ENCODE measurements at regions not wholly inside any gene's neighbourhood (a gene's known extent, or its start where the extent isn't known, plus 50 kb on each side); places are given as distances from the start of the nearest gene placed in this dataset.
"Not testable (repeated sequence)": the region's sequence is repeated elsewhere in the genome, so short reads cannot be mapped to it uniquely, and the experiment has no call there.

DNA sequence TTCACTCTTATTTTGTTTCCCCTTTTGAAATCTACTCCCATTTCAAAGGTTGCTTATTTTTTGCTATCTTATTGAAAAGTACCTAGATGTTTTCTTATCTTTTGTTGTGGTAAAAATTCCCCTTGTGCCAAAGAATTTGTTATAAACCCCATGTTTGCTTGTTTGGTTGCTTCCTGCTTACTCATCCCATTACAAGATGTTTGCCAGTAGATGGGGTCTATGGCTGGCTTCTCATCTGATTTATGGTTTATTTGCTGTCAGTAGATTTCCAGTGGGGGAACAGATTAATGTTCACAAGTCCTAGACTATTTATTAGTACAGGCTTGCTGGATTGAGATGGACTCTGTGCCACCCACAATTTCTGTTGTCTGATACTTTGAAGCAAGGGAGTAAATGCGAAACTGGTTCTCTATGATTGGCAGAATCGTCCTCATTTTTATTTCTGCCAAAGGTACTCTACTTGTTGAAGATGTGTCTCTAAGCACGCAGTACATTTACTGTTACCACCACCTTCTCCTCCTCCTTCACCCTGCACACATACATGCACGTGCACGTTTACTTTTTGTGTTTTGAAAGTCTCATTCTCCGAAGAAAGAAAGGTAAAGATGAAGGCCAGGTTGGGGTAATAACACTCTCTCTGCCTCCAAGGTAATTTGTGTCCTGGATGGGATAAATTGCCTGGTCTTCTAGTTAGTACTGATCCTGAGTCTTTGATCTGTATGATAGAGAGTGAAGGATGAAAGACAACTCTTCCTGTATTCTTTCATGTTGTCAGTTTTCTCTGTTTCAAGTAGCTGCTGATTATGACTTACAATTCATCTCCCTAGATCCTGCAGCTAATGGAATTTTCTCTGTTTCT lies 117.2 kb upstream of the ATP2B1 start:
- Histone ChIP-seq H3K4me3 (ENCODE audit: low read depth, low read length) (no peak overlapping the region), H3K36me3 (ENCODE audit: control insufficient read depth, insufficient read depth, low read length) (no peaks in the 10 kb centered on the region), H3K9me3 (ENCODE audit: control insufficient read depth in 2 of 2, low read length in 2 of 2) (no peaks in the 10 kb centered on the region), H3K27me3 (ENCODE audit: control insufficient read depth, insufficient read depth, low read length) (no peaks in the 10 kb centered on the region), H3K4me1 (ENCODE audit: control insufficient read depth, insufficient read depth, low read length, poor library complexity, severe bottlenecking) (no peaks in the 10 kb centered on the region), H3K27ac (ENCODE audit: insufficient read depth, low read length, poor library complexity, severe bottlenecking) (no peak overlapping the region)
- no peak overlapping the region for H3K27ac Mint-ChIP-seq
- no peaks in the 10 kb centered on the region for H3K27me3 Mint-ChIP-seq
- ATAC-seq (ENCODE audit: low read depth in 2 of 2) (no peak), DNase-seq (no peak)
- peak overlapping the region in 1 of 4 donors; percentile 11 for H3K4me3 Mint-ChIP-seq
- H3K4me1 Mint-ChIP-seq = peaks cover 7 to 18% (median 13%) of the 10 kb centered on the region in 4 donors
- peaks cover 0 to 3% (median 0%) of the 10 kb centered on the region in 7 donors for H3K9me3 Mint-ChIP-seq
- H3K36me3 Mint-ChIP-seq = no peaks in the 10 kb centered on the region

DNA sequence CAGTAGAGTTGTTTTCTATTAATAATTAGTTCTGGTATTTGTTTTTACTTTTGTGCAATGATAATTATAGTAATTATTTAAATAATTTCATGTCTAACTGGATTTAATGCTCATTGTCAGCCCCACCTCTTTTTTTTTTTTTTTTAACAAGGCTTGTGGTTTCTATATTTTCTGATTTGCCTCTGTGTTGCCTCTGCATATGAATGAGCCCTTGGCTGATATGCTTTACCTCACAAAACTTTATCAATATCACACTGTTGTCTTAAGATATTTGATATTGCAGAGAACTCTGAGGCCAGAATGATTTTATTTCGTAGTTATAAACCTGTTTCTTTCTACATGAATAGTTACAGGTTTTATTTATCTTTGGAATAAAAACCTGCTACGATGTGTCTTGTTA lies 116.2 kb upstream of the ATP2B1 start:
- H3K36me3 ChIP-seq (ENCODE audit: control insufficient read depth, insufficient read depth, low read length) = no peaks in the 10 kb centered on the region

DNA sequence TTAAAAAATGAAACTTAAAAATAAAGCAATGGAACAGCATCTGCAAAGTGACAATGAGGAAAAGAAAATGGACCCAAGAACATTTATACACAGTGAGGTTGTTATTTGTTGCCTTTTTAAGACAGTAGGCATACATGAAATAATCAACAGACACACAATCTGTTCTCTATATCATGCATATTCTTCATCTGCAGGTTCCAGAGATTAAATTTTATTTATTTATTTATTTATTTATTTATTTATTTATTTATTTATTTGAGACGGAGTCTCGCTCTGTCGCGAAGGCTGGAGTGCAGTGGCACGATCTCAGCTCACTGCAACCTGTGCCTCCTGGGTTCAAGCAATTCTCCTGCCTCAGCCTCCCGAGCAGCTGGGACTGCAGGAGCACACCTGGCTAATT lies 114.4 kb upstream of the ATP2B1 start:
- ATAC-seq (ENCODE audit: low read depth in 2 of 2); H3K27ac ChIP-seq (ENCODE audit: insufficient read depth, low read length, poor library complexity, severe bottlenecking); H3K4me3 Mint-ChIP-seq; H3K27me3 Mint-ChIP-seq; H3K9me3 Mint-ChIP-seq; H3K27me3 ChIP-seq (ENCODE audit: control insufficient read depth, insufficient read depth, low read length); H3K4me3 ChIP-seq (ENCODE audit: low read depth, low read length); H3K36me3 ChIP-seq (ENCODE audit: control insufficient read depth, insufficient read depth, low read length); H3K36me3 Mint-ChIP-seq; H3K9me3 ChIP-seq (ENCODE audit: control insufficient read depth in 2 of 2, low read length in 2 of 2); DNase-seq; H3K4me1 ChIP-seq (ENCODE audit: control insufficient read depth, insufficient read depth, low read length, poor library complexity, severe bottlenecking); H3K27ac Mint-ChIP-seq: not testable (repeated sequence)
- H3K4me1 Mint-ChIP-seq = peaks cover 7 to 18% (median 13%) of the 10 kb centered on the region in 4 donors

More for the DNA sequence above, 116.2 kb upstream of the ATP2B1 start:
- Histone ChIP-seq H3K27ac (ENCODE audit: insufficient read depth, low read length, poor library complexity, severe bottlenecking) (no peak overlapping the region), H3K9me3 (ENCODE audit: control insufficient read depth in 2 of 2, low read length in 2 of 2) (no peaks in the 10 kb centered on the region), H3K4me1 (ENCODE audit: control insufficient read depth, insufficient read depth, low read length, poor library complexity, severe bottlenecking) (no peaks in the 10 kb centered on the region), H3K4me3 (ENCODE audit: low read depth, low read length) (no peak overlapping the region), H3K27me3 (ENCODE audit: control insufficient read depth, insufficient read depth, low read length) (no peaks in the 10 kb centered on the region)
- H3K9me3 Mint-ChIP-seq = peaks cover 0 to 3% (median 0%) of the 10 kb centered on the region in 7 donors
- DNase-seq (no peak), ATAC-seq (ENCODE audit: low read depth in 2 of 2) (no peak)
- no peak overlapping the region for H3K27ac Mint-ChIP-seq
- H3K27me3 Mint-ChIP-seq = no peaks in the 10 kb centered on the region
- peaks cover 3% of the 10 kb centered on the region for H3K36me3 Mint-ChIP-seq
- peaks cover 7 to 18% (median 13%) of the 10 kb centered on the region in 4 donors for H3K4me1 Mint-ChIP-seq
- H3K4me3 Mint-ChIP-seq = no peak overlapping the region

DNA sequence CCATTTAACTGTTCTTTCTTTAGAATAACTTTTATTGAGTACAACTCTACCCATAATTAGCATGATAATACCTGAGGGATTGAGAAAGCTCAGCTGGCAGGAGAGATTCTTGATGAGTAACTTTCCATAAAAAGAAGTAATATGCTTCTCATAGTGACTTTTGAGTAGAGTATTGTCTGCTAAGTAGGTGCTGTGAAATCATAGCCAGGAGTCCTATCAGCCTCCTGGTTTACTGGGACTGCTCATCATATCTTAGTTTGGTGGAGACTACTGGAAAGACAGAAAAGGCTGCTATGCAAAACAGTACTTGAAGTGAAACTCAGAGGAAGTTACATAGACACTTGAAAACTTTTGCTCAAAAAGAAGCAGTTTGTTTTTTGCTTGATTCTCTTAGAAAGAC lies 113.3 kb upstream of the ATP2B1 start:
- peaks cover 3% of the 10 kb centered on the region for H3K36me3 Mint-ChIP-seq
- H3K27ac Mint-ChIP-seq = no peak overlapping the region
- no peak for DNase-seq
- Histone ChIP-seq H3K27ac (ENCODE audit: insufficient read depth, low read length, poor library complexity, severe bottlenecking) (no peak overlapping the region), H3K27me3 (ENCODE audit: control insufficient read depth, insufficient read depth, low read length) (no peaks in the 10 kb centered on the region), H3K36me3 (ENCODE audit: control insufficient read depth, insufficient read depth, low read length) (no peaks in the 10 kb centered on the region), H3K4me1 (ENCODE audit: control insufficient read depth, insufficient read depth, low read length, poor library complexity, severe bottlenecking) (no peaks in the 10 kb centered on the region), H3K9me3 (ENCODE audit: control insufficient read depth in 2 of 2, low read length in 2 of 2) (no peaks in the 10 kb centered on the region), H3K4me3 (ENCODE audit: low read depth, low read length) (no peak overlapping the region)
- no peak overlapping the region for H3K4me3 Mint-ChIP-seq
- H3K4me1 Mint-ChIP-seq = peaks cover 7 to 18% (median 13%) of the 10 kb centered on the region in 4 donors
- peaks cover 0 to 2% (median 0%) of the 10 kb centered on the region in 7 donors for H3K9me3 Mint-ChIP-seq
- no peak for ATAC-seq (ENCODE audit: low read depth in 2 of 2)
- H3K27me3 Mint-ChIP-seq = no peaks in the 10 kb centered on the region

DNA sequence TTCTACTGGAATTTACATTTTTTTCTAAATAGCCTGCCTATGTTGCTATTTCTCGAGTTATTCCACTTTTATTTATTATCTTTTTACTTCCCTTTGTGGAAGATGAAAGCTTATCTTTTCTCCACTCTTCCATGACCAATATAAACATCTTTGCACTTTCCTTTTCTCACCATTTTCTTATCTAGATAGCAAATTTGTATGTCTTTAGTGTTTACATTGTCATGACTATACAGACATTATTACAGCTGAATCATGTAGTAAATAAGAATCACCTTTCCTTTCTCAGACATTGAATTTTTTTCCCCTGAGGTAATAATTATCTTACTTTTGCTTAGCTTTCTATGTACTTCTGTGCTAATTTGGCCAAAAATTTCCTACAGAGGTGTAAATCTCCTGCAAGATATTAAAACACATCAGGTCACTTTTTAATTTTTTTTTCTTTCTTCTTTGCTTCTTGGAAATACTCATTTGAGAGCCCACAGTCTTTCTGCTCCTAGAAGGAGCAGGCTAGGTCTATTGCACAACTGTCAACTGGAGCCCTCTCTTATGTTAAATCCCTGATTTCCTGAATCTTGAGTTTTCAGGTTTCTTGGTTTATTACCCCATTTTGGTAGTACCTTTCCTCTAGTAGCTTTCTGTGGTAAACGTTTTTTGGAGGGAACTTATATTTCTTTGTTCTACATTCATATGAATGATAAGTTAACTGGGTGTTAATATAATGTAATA lies 109.0 kb upstream of the ATP2B1 start:
- Histone ChIP-seq H3K4me3 (ENCODE audit: low read depth, low read length) (no peak overlapping the region), H3K27me3 (ENCODE audit: control insufficient read depth, insufficient read depth, low read length) (no peaks in the 10 kb centered on the region), H3K36me3 (ENCODE audit: control insufficient read depth, insufficient read depth, low read length) (no peaks in the 10 kb centered on the region), H3K27ac (ENCODE audit: insufficient read depth, low read length, poor library complexity, severe bottlenecking) (no peak overlapping the region), H3K4me1 (ENCODE audit: control insufficient read depth, insufficient read depth, low read length, poor library complexity, severe bottlenecking) (no peaks in the 10 kb centered on the region), H3K9me3 (ENCODE audit: control insufficient read depth in 2 of 2, low read length in 2 of 2) (no peaks in the 10 kb centered on the region)
- peaks cover 3% of the 10 kb centered on the region for H3K36me3 Mint-ChIP-seq
- no peak overlapping the region for H3K27ac Mint-ChIP-seq
- peaks cover 0 to 4% (median 0%) of the 10 kb centered on the region in 7 donors for H3K9me3 Mint-ChIP-seq
- H3K4me1 Mint-ChIP-seq = peaks cover 0 to 8% (median 1%) of the 10 kb centered on the region in 4 donors
- ATAC-seq (ENCODE audit: low read depth in 2 of 2) = no peak
- H3K27me3 Mint-ChIP-seq = no peaks in the 10 kb centered on the region
- no peak for DNase-seq
- H3K4me3 Mint-ChIP-seq = no peak overlapping the region

DNA sequence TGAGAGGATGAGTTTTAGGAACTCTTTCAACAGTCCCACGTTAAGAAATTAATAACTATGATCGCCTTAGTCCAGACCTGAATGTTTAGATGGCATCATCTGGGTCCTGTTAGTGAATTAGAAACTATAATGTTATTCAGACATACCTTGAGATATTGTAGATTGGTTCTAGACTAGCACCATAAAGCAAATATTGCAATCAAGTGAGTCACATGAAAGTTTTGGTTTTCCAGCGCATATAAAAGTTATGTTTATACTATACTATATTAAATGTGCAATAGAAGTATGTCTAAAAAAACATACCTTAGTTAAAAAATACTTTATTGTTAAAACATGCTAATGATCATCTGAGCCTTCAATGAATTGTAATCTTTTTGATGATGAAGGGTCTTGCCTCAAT lies 106.6 kb upstream of the ATP2B1 start:
- Histone ChIP-seq H3K4me1 (ENCODE audit: control insufficient read depth, insufficient read depth, low read length, poor library complexity, severe bottlenecking) (no peaks in the 10 kb centered on the region), H3K9me3 (ENCODE audit: control insufficient read depth in 2 of 2, low read length in 2 of 2) (no peaks in the 10 kb centered on the region), H3K27me3 (ENCODE audit: control insufficient read depth, insufficient read depth, low read length) (no peaks in the 10 kb centered on the region), H3K36me3 (ENCODE audit: control insufficient read depth, insufficient read depth, low read length) (no peaks in the 10 kb centered on the region), H3K27ac (ENCODE audit: insufficient read depth, low read length, poor library complexity, severe bottlenecking) (no peak overlapping the region), H3K4me3 (ENCODE audit: low read depth, low read length) (no peak overlapping the region)
- Mint-ChIP-seq H3K9me3 (peaks cover 0 to 4% (median 0%) of the 10 kb centered on the region in 7 donors), H3K27me3 (no peaks in the 10 kb centered on the region), H3K4me3 (no peak overlapping the region), H3K27ac (no peak overlapping the region), H3K36me3 (peaks cover 3% of the 10 kb centered on the region), H3K4me1 (peaks cover 0 to 8% (median 1%) of the 10 kb centered on the region in 4 donors)
- ATAC-seq (ENCODE audit: low read depth in 2 of 2) = no peak
- DNase-seq = no peak

DNA sequence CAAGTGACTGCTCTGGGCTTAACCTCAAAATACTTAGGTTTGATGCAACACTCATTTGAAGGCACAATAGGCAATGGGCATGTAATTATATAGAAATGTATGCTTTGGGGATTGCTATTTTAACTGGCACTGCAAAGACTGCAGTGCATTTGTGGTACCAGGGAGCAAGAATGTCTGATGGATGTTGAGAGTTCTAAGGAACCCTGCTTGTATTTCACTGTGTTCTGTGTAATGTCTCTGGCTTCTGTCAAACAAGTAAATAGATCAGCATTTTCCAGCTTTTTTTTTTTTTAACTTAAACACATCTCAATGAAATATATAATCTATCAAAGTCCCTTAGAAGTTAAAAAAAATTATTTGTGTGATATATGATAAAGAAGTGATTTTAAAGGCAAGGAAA lies 94.8 kb upstream of the ATP2B1 start:
- ATAC-seq (ENCODE audit: low read depth in 2 of 2) (no peak), DNase-seq (no peak)
- no peaks in the 10 kb centered on the region for H3K9me3 ChIP-seq (ENCODE audit: control insufficient read depth in 2 of 2, low read length in 2 of 2)
- H3K27me3 ChIP-seq (ENCODE audit: control insufficient read depth, insufficient read depth, low read length) = no peaks in the 10 kb centered on the region
- Mint-ChIP-seq H3K36me3 (no peaks in the 10 kb centered on the region), H3K27me3 (no peaks in the 10 kb centered on the region), H3K4me1 (no peaks in the 10 kb centered on the region), H3K27ac (no peak overlapping the region), H3K9me3 (peaks cover 0 to 2% (median 0%) of the 10 kb centered on the region in 7 donors), H3K4me3 (no peak overlapping the region)
- H3K36me3 ChIP-seq (ENCODE audit: control insufficient read depth, insufficient read depth, low read length) = no peaks in the 10 kb centered on the region
- H3K4me1 ChIP-seq (ENCODE audit: control insufficient read depth, insufficient read depth, low read length, poor library complexity, severe bottlenecking) = no peaks in the 10 kb centered on the region
- no peak overlapping the region for H3K27ac ChIP-seq (ENCODE audit: insufficient read depth, low read length, poor library complexity, severe bottlenecking)
- no peak overlapping the region for H3K4me3 ChIP-seq (ENCODE audit: low read depth, low read length)

Data from CD4-positive, CD25-positive, alpha-beta regulatory T cell (primary cell).